Activated T-helper 9 cell treated with anti-CD3 and anti-CD28 coated beads, Interleukin-2, amount 50 U/mL, for 16 hours (primary cell): ENCODE measurements at regions not wholly inside any gene's neighbourhood (a gene's known extent, or its start where the extent isn't known, plus 50 kb on each side); places are given as distances from the start of the nearest gene placed in this dataset.

Source experiments
- DNase-seq: peaks from one replicate; pipeline ENCODE4 v3.0.0-alpha.2; 2020; ENCODE audit warnings: low read depth

- DNase-seq: no peak
Observed at GRCh38 chr5:2442496-2443354, 308.8 kb downstream of the IRX2 start.

GRCh38 chr5:2441495-2442180, 309.8 kb downstream of the IRX2 start:
- no peak for DNase-seq

DNA sequence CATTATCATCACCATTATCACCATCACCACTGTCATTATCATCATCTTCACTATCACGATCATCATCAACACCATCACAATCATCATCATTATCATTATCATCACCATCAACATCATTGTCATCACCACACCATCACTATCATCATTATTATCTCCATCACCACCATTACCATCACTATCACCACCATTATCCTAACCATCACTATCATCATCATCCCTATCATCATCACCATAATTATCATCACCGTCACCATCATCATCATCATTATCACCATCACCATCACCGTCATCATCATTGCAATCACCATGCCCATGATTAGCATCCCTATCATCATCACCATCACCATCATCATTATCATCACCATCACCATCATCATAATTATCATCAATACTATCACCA, 311.9 kb downstream of the IRX2 start:
- no peak for DNase-seq

GRCh38 chr5:2433086-2433485, 318.4 kb downstream of the IRX2 start:
- no peak for DNase-seq

GRCh38 chr5:2432076-2432920, 319.2 kb downstream of the IRX2 start:
- DNase-seq: no peak

GRCh38 chr5:2430606-2431005, 320.9 kb downstream of the IRX2 start:
- DNase-seq: no peak

GRCh38 chr5:2427983-2428382, 323.5 kb downstream of the IRX2 start:
- DNase-seq: no peak

DNA sequence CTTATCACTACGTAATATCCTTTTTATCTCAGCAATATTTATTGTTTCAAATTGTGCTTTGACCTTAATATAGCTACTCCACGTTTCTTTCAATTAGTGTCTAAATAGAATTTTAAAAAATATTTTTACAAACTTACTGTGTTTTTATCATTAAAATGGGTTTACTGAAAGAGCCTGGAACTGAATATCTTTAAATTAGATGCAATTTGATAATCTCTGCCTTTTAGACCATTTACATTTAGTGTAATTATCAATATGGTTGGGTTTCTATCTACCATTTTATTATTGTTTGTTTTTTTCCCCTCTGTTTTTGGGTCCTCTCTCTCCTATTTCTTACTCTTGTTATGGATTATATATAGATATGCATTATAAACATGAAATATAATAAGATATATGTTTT, 327.8 kb downstream of the IRX2 start:
- DNase-seq: no peak

DNA sequence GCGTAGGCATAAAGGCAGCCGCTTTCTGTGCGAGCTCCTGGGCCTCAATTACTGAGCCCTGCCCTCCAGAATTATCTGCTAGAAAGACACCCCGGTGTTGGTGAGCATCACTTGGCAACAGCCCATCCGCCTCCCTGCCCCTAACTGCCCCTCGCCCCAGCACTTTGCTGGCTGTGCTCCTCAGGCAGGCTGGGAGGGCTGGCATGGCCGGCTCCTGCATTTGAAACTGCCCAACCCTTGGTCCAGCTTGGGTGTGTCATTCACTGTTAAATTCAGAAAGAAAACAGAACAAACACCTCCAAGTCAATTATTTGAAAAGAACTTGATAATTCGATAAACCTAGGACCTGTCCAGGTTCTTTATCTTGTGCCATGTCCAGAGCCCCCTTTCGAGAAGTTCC, 334.2 kb downstream of the IRX2 start:
- DNase-seq: no peak

GRCh38 chr5:2415678-2416077, 335.8 kb downstream of the IRX2 start:
- no peak for DNase-seq

GRCh38 chr5:2410451-2410850, 341.0 kb downstream of the IRX2 start:
- no peak for DNase-seq

DNA sequence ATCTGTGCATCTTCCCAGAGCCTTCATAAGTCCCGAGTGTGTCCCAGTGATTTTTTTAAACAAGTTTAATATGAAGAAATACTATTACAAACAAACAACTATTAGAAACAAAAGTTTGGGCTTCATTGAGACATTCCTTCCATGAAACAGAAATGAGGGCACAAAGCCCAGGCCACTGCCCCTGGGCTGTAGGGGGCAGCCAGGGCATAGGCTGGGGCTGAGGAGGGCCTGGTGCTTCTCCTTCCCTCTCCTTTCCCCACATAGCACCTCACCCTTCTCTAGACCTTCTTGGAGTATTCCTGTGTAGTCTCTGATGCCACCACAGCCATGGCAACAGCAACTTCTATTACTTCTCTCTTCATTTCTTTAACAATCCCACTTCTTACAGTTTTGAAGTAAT, 348.2 kb downstream of the IRX2 start:
- no peak for DNase-seq

DNA sequence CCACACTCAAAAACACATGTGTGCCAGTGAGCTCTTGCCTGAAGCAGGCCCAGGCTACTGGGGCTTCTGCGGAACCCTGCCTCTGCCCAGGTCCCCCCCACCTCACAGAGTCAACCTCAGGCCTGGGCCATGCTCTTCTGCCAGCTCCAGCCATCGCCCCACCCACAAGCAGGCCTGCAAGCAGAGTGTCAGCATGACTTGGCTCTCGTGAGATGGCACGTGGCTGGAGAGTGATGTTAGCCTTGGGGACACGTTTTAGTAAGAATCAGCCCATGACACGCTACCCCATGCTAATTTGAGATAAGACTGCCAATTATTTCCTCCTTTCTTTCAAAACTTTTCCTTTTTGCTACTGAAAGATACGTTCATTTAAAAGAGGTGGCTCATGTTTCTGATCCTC, 351.7 kb downstream of the IRX2 start:
- no peak for DNase-seq

DNA sequence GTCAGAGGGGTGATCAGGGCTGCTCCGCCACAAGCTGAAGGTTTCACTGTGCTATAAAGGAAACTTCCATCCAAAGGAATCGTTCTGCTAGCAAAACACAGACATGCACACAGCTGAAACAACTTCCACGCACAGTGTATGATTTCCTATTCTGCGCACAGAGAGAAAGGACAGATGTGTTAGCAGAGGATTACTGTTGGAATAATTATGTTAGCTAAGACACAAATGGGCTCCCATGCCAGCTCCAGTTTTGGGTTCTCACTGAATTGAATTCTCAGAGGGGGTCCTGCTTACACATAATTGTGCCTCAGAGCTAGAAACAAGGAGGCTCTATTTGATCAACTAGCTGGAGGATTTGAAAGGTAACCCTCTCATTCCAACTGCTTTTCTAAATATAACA, 352.4 kb downstream of the IRX2 start:
- DNase-seq: no peak

DNA sequence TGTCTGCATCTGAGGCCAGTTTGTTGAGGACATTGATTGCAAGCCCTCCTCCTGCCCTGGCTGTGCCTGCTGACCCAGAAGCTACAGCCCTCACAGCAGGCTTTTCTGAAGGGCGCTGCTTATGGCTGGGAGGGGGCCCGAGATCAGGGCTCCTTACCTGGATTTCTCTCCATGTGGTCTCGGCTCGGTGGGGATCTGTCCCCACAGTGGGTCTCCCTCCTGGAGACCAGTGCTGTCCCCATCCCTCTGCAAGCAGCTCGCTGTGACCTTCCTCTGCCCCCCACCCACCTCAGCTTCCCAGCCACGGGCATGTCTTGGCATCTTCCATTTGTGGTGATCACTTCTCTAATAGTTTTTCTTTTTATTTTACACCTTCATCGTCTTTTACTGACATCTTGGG, 357.9 kb downstream of the IRX2 start:
- no peak for DNase-seq

- DNase-seq: no peak
Observed at GRCh38 chr5:2391566-2391965, 359.9 kb downstream of the IRX2 start.

- DNase-seq: no peak
Observed at GRCh38 chr5:2391021-2391420, 360.5 kb downstream of the IRX2 start.

- DNase-seq: no peak
Observed at GRCh38 chr5:2388571-2388970, 362.9 kb downstream of the IRX2 start.

- DNase-seq: no peak
Observed at GRCh38 chr5:2387634-2388325, 363.7 kb downstream of the IRX2 start.

GRCh38 chr5:2387250-2387633, 364.2 kb downstream of the IRX2 start:
- no peak for DNase-seq

DNA sequence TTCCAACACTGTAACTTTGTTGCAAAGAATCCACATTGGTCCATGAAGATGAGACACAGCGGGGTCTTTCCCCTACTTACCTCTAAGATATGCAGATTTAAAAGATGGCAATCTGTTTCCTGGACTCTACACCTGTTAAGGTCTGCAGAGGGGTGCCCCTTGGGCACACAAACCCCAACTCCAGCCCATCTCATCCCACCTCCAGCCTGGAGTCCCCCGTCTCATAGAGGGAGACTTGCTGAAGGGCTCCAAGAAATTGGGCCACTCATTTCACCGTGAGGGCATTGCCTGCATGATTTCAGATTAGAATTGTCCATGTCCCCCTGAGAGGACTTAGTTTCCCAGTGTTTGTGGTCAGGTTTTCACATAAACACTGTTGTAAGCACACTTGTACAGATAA, 365.7 kb downstream of the IRX2 start:
- DNase-seq: no peak

DNA sequence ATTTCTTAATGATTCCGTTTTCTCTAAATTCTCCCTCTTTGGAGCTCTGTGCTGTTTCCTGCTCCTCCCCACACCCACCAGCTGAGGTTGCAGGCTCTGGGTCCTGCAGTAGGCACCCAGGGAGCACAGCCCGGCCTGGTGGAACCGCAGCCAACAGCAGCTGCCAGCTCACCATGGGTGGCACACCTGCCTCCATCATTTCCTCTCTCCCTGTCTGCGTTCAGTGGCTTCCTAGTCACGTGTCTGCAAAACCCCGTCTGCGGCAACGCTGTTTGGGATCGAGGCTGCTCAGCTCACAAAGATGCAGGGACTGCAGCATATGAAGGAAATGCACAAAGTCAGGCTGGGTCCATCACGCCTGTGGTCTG, 367.8 kb downstream of the IRX2 start:
- DNase-seq: no peak
